Caco-2 (cell line): ENCODE measurements at regions not wholly inside any gene's neighbourhood (a gene's known extent, or its start where the extent isn't known, plus 50 kb on each side); places are given as distances from the start of the nearest gene placed in this dataset.

Experiments
- BruUV-seq: library from RNA; stranded (reverse); fragments of 400-500 nt; replicated peaks from 2 replicates; lab custom pipeline; 2021; lab: Mats Ljungman, UMichigan
- CTCF ChIA-PET: fragments of 300-600 bp; sonication (Branson Sonifier 250); formaldehyde crosslinking; loops from one replicate; lab custom pipeline; 2022; ENCODE audit warnings: antibody characterized with exemption; lab: Charles Lee
- POLR2A ChIA-PET: fragments of 300-600 bp; sonication (Branson Sonifier 250); formaldehyde crosslinking; loops from one replicate; lab custom pipeline; 2022; ENCODE audit warnings: antibody characterized with exemption; lab: Charles Lee
- DNase-seq, 2 experiments: peaks; one replicate each; pipeline versions ENCODE4 v3.0.0 to v3.0.0-alpha.2; 2020 to 2022
- H3K27me3 ChIP-seq: replicated peaks from 2 replicates; pipeline ENCODE4 v1.6.0; 2011; ENCODE audit warnings: low read length; ENCODE audit not compliant: control insufficient read depth, insufficient read depth
- H3K36me3 ChIP-seq: 2 replicates; pipeline ENCODE4 v1.5.1; 2011; ENCODE audit warnings: low read length; ENCODE audit not compliant: control insufficient read depth, insufficient read depth
- H3K4me1 ChIP-seq: fragments of 250-450 bp; sonication (Bioruptor Pico); 2 replicates; pipeline ENCODE4 v1.5.1; 2020; ENCODE audit warnings: mild to moderate bottlenecking
- H3K4me3 ChIP-seq: 2 replicates; pipeline ENCODE4 v1.5.1; 2011; ENCODE audit warnings: low read depth, mild to moderate bottlenecking, control low read depth, low read length
- H3K9me3 ChIP-seq: fragments of 250-450 bp; sonication (Bioruptor Pico); 2 replicates; pipeline ENCODE4 v1.5.1; 2020; ENCODE audit warnings: mild to moderate bottlenecking, moderate library complexity
- H3K27ac Mint-ChIP-seq: one replicate; pipeline ENCODE4 v1.8.0; 2022; ENCODE audit warnings: mixed read lengths; ENCODE audit not compliant: unreplicated experiment
- H3K27me3 Mint-ChIP-seq: one replicate; pipeline ENCODE4 v1.8.0; 2022; ENCODE audit warnings: mixed read lengths; ENCODE audit not compliant: insufficient read depth, unreplicated experiment
- H3K36me3 Mint-ChIP-seq: one replicate; pipeline ENCODE4 v1.8.0; 2022; ENCODE audit warnings: mild to moderate bottlenecking, mixed read lengths; ENCODE audit not compliant: insufficient read depth, unreplicated experiment
- H3K4me1 Mint-ChIP-seq: one replicate; pipeline ENCODE4 v1.8.0; 2022; ENCODE audit warnings: low read depth, mixed read lengths; ENCODE audit not compliant: unreplicated experiment
- H3K4me3 Mint-ChIP-seq: one replicate; pipeline ENCODE4 v1.8.0; 2022; ENCODE audit warnings: mild to moderate bottlenecking, moderate library complexity, mixed read lengths; ENCODE audit not compliant: unreplicated experiment
- H3K9me3 Mint-ChIP-seq: one replicate; pipeline ENCODE4 v1.8.0; 2022; ENCODE audit warnings: mixed read lengths; ENCODE audit not compliant: unreplicated experiment
- CTCF ChIP-seq, 2 experiments: fragments of 200-600 bp in 1 of 2; IDR thresholded peaks; 1 replicate in 1 of 2; 2 replicates in 1 of 2; pipeline versions ENCODE4 v1.5.1 to v1.8.0; 2011 to 2022; ENCODE audit warnings: antibody characterized with exemption in 1 of 2, control low read depth in 1 of 2, inconsistent platforms in 1 of 2, low read depth in 1 of 2, low read length in 1 of 2, mild to moderate bottlenecking in 1 of 2, moderate library complexity in 1 of 2; ENCODE audit not compliant: insufficient read depth in 1 of 2, severe bottlenecking in 1 of 2, unreplicated experiment in 1 of 2
- intact Hi-C: fragments of 100-400 bp; cut with micrococcal nuclease; formaldehyde crosslinking; loops from one replicate; pipeline ENCODE4 v1.10.0; 2022; ENCODE audit not compliant: unreplicated experiment

GRCh38 chr22:26941896-26942636 lies 284.7 kb downstream of the MIAT start:
- no peak overlapping the region for H3K4me3 ChIP-seq
- H3K36me3 ChIP-seq: no peaks in the 10 kb centered on the region
- no peaks in the 10 kb centered on the region for H3K27me3 ChIP-seq
- Mint-ChIP-seq H3K36me3 (no peaks in the 10 kb centered on the region), H3K27me3 (peaks cover 2% of the 10 kb centered on the region), H3K27ac (no peak overlapping the region), H3K4me1 (no peaks in the 10 kb centered on the region), H3K9me3 (peaks cover 10% of the 10 kb centered on the region), H3K4me3 (no peak overlapping the region)
- no TSS peak for BruUV-seq
- CTCF ChIA-PET: no interaction called here
- no peak for TF ChIP-seq CTCF (IDR thresholded peaks at IDR 0.05; ENCODE audit: insufficient read depth in 1 of 2, low read depth in 1 of 2, low read length in 1 of 2, severe bottlenecking in 1 of 2, unreplicated experiment in 1 of 2)
- intact Hi-C loops: no loop called here
- POLR2A ChIA-PET: no interaction called here
- no peaks in the 10 kb centered on the region for H3K4me1 ChIP-seq
- no peaks in the 10 kb centered on the region; the same call in 1 of the 2 replicates for H3K9me3 ChIP-seq
- no peak for DNase-seq

- intact Hi-C loops: no loop called here
- H3K4me1 Mint-ChIP-seq: no peaks in the 10 kb centered on the region
- peaks cover 5% of the 10 kb centered on the region for H3K9me3 Mint-ChIP-seq
- no peak for DNase-seq
- no peak overlapping the region for H3K4me3 Mint-ChIP-seq
- no peaks in the 10 kb centered on the region for H3K36me3 Mint-ChIP-seq
- TF ChIP-seq CTCF (IDR thresholded peaks at IDR 0.05; ENCODE audit: insufficient read depth in 1 of 2, low read depth in 1 of 2, low read length in 1 of 2, severe bottlenecking in 1 of 2, unreplicated experiment in 1 of 2): no peak
- no peaks in the 10 kb centered on the region for H3K36me3 ChIP-seq
- H3K9me3 ChIP-seq: no peaks in the 10 kb centered on the region; the same call in 1 of the 2 replicates
- no peak overlapping the region for H3K4me3 ChIP-seq
- no peaks in the 10 kb centered on the region for H3K27me3 ChIP-seq
- ChIA-PET CTCF (no interaction called here), POLR2A (no interaction called here)
- peaks cover 2% of the 10 kb centered on the region for H3K27me3 Mint-ChIP-seq
- no TSS peak for BruUV-seq
- no peak overlapping the region for H3K27ac Mint-ChIP-seq
- H3K4me1 ChIP-seq: no peaks in the 10 kb centered on the region
Observed at GRCh38 chr22:26942637-26942957, 285.2 kb downstream of the MIAT start.

- H3K27me3 ChIP-seq: no peaks in the 10 kb centered on the region
- no peaks in the 10 kb centered on the region for H3K36me3 ChIP-seq
- H3K4me3 ChIP-seq: no peak overlapping the region
- DNase-seq: no peak
- H3K4me1 Mint-ChIP-seq: no peaks in the 10 kb centered on the region
- H3K9me3 Mint-ChIP-seq: no peaks in the 10 kb centered on the region
- no peaks in the 10 kb centered on the region for H3K36me3 Mint-ChIP-seq
- TF ChIP-seq CTCF (IDR thresholded peaks at IDR 0.05; ENCODE audit: insufficient read depth in 1 of 2, low read depth in 1 of 2, low read length in 1 of 2, severe bottlenecking in 1 of 2, unreplicated experiment in 1 of 2): no peak
- no peak overlapping the region for H3K27ac Mint-ChIP-seq
- peaks cover 3% of the 10 kb centered on the region for H3K27me3 Mint-ChIP-seq
- POLR2A ChIA-PET: no interaction called here
- H3K4me1 ChIP-seq: no peaks in the 10 kb centered on the region
- CTCF ChIA-PET: no interaction called here
- intact Hi-C loops: no loop called here
- H3K9me3 ChIP-seq: no peaks in the 10 kb centered on the region
- no TSS peak for BruUV-seq
- H3K4me3 Mint-ChIP-seq: no peak overlapping the region
Observed at GRCh38 chr22:26945565-26945964, 288.2 kb downstream of the MIAT start.
